ENCODE measurements at regions not wholly inside any gene's neighbourhood (a gene's known extent, or its start where the extent isn't known, plus 50 kb on each side); places are given as distances from the start of the nearest gene placed in this dataset.
"Not testable (repeated sequence)": the region's sequence is repeated elsewhere in the genome, so short reads cannot be mapped to it uniquely, and the experiment has no call there.

DNA sequence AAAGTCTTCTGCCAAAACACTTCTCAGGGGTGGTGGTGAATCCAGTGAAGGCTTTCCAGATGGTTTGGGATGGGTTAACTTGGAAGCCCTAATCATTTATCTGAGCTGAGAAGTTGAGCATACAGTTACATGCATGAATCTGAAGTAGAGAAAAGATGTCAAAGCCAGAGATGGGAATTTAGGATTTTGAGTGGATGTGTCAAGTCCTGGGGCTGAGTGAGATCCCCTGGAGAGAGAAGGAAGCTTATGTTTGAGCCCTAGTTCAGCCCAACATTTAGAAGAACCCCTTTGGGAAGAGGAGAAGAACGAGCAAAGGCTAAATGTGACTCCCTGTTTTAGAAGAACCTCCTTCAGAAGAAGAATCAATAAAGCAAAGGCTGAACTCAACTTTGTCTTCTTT is 129.1 kb upstream of the TPTE start:
- H3K27ac ChIP-seq; DNase-seq; H3K36me3 ChIP-seq (ENCODE audit: low read depth, missing control alignments); H3K4me1 ChIP-seq; H3K9me3 ChIP-seq; intact Hi-C loops (cut with DNase I; ENCODE audit: low total_unique reads); H3K27me3 ChIP-seq; H3K4me3 ChIP-seq: not testable (repeated sequence)
- 15% methylated on average over 1 of the region's 1 CpG; no CpG with 5 or more reads in 1 of the 2 donors for WGBS, 2 donors

DNA sequence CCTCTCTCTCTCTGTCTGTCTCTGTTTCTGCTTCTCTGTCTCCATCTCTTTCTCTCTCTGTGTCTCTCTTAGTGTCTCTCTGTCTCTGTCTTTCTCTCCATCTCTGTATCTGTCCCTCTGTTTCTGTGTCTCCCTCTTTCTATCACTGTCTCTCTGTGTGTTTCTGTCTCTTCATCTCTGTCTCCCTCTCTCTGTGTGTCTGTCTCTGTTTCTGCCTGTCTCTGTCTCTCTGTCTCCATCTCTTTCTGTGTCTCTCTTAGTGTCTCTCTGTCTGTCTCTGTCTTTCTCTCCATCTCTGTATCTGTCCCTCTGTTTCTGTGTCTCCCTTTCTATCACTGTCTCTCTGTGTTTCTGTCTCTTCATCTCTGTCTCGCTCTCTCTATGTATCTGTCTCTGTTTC is 125.4 kb upstream of the TPTE start:
- DNase-seq; H3K9me3 ChIP-seq; intact Hi-C loops (cut with DNase I; ENCODE audit: low total_unique reads); H3K27me3 ChIP-seq; H3K4me1 ChIP-seq; H3K4me3 ChIP-seq; H3K27ac ChIP-seq; H3K36me3 ChIP-seq (ENCODE audit: low read depth, missing control alignments): not testable (repeated sequence)
- 59 to 64% methylated on average over 1 of the region's 1 CpG for WGBS, 2 donors

DNA sequence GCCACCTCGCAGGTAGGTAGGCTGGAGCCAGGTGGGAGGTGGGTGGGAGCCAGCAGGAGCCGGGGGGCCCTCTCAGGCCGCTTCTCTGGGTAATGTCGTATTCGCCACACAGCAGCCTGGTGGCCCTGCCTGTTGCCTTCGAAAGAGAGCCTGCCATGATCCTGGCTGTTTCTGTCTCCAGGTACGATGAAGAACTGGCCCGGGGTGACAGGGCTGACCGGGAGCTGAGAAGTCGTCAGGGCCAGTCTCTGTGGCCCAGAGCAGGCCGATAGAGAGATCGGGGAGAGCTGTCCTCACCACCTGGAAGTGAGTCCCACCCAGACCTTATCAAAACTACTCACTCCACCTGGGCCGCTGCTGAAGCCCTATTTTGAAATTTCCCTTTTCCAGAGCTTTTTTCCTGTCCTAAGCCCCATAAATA is 123.9 kb upstream of the TPTE start:
- H3K4me1 ChIP-seq; intact Hi-C loops (cut with DNase I; ENCODE audit: low total_unique reads); H3K36me3 ChIP-seq (ENCODE audit: low read depth, missing control alignments); H3K4me3 ChIP-seq; H3K9me3 ChIP-seq; H3K27me3 ChIP-seq; H3K27ac ChIP-seq; DNase-seq: not testable (repeated sequence)
- WGBS, 2 donors, result 73 to 75% methylated on average over 13 of the region's 13 CpGs

DNA sequence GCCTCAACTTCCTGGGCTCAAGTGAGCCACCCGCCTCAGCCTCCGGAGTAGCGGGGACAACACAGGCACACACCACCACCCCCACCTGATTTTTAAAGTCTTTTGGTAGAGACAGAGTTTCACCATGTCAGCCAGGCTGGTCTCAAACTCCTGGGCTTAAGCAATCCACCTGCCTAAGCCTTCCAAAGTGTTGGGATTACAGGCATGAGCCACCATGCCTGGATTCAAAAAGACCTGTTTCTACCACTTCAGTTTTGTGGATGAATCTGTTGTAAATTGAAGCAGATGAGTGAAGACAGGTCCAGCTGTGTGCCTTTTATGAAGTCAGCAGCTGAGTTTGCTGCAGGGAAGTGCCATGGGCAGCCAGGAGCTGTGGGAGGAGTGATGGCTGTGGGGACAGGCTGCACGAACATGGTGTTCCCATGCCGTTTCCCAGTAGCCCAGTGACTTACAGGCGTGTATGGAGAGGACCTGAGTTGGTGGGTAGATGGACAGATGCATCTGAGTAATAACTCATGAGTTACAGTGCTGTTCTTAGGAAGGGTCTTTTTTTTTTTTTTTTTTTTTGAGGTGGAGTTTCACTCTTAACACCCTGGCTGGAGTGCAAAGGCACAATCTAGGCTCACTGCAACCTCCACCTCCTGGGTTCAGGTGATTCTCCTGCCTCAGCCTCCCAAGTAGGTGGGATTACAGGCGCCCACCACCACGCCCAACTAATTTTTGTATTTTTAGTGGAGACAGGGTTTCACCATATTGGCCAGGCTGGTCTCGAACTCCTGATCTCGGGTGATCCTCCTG is 122.5 kb upstream of the TPTE start:
- H3K27ac ChIP-seq; H3K4me3 ChIP-seq; H3K27me3 ChIP-seq; H3K36me3 ChIP-seq (ENCODE audit: low read depth, missing control alignments); H3K9me3 ChIP-seq; DNase-seq; intact Hi-C loops (cut with DNase I; ENCODE audit: low total_unique reads); H3K4me1 ChIP-seq: not testable (repeated sequence)
- WGBS, 2 donors, result 73 to 84% methylated on average over 2 to 6 of the region's 10 CpGs

DNA sequence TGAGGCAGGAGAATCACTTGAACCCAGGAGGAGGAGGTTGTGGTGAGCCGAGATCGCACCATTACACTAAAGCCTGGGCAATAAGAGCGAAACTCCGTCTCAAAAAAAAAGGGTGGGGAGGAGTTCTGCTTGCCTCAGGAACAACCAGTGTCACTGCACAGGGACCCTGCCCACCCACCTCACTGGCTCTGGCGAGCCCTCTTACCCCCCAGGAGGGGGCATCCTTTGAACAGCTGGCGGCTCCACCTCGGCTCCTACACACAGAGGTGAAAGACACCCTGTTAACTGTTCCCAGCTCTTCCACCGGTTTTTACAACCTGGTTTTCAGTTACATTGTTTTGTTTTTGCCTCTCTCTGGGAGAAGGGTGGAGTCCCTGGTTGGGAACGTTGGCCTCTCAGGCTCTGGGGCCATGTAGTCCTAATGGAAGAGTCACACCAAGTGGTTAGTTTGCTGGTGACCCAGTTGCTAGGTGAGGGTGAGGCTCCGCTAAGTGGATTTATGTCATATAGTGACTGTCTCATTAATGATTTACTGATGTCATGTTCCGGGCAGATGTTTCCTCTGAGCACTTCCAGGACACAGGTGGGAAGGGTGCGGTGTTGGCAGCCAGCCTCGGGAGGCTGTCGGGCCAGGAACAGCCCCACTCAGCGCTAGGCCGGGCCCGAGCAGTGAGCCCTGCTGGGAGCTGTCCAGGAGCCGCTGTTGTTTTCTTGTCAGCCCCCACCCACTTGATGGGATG is 120.6 kb upstream of the TPTE start:
- H3K4me1 ChIP-seq; H3K27ac ChIP-seq; H3K9me3 ChIP-seq; H3K36me3 ChIP-seq (ENCODE audit: low read depth, missing control alignments); DNase-seq; intact Hi-C loops (cut with DNase I; ENCODE audit: low total_unique reads); H3K4me3 ChIP-seq; H3K27me3 ChIP-seq: not testable (repeated sequence)
- WGBS, 2 donors, result 72 to 79% methylated on average over 17 to 18 of the region's 18 CpGs

DNA sequence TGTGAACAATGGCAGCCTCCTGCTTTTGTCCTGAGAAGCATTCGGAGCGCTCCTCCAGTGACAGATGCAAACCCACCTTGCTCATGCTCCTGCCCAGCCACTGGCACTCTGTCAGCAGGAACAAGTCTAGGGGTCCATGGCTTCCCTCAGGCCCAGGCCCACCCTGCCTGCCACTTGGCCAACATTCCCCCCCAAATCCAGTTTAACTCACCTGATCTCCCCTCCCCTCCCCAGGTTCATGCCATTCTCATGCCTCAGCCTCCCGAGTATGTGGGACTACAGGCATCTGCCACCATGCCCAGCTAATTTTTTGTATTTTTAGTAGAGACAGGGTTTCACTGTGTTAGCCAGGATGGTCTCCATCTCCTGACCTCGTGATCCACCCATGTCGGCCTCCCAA is 118.9 kb upstream of the TPTE start:
- H3K27ac ChIP-seq; H3K4me3 ChIP-seq; DNase-seq; H3K27me3 ChIP-seq; H3K4me1 ChIP-seq; H3K9me3 ChIP-seq; H3K36me3 ChIP-seq (ENCODE audit: low read depth, missing control alignments); intact Hi-C loops (cut with DNase I; ENCODE audit: low total_unique reads): not testable (repeated sequence)
- WGBS, 2 donors, result 77 to 79% methylated on average over 5 of the region's 5 CpGs

DNA sequence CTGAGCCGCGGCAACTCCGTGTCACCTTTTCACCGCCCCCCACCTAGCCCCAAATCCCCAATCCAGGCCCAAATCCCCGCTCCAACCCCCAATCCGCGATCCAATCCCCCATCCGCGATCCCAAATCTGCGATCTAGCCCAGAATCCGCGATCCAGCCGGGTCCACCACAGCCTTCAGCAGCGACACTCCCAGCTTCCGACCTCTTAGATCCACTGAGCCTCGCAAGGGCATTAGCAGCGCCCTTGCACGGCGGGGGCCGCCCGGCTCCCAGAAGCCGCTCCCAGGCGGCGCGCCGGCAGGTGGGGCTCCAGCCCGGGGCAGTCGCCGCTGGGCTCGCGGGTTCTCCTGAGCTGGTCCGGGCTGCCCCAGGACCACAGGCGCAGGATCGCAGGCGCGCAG is 116.1 kb upstream of the TPTE start:
- H3K36me3 ChIP-seq (ENCODE audit: low read depth, missing control alignments); H3K27ac ChIP-seq; H3K9me3 ChIP-seq; H3K4me1 ChIP-seq; DNase-seq; H3K4me3 ChIP-seq; intact Hi-C loops (cut with DNase I; ENCODE audit: low total_unique reads); H3K27me3 ChIP-seq: not testable (repeated sequence)
- 53 to 56% methylated on average over 36 of the region's 36 CpGs for WGBS, 2 donors

DNA sequence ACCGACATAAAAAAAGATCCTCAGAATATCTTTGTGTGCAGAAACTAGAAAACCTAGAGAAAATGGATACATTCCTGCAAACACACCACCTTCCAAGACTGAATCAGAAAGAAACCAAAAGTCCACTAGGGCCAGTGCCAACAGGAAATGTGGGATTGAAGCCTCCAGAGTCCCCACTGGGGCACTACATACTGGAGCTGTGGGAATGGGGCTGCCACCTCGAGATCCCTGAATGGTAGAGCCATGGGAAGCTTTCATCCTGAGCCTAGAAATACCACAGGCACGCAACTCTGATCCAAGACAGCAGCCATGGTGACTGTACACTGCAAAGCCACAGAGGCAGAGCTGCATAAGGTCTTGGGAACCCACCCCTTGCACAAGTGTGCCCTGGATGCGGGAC is 111.6 kb upstream of the TPTE start:
- H3K4me1 ChIP-seq; H3K4me3 ChIP-seq; intact Hi-C loops (cut with DNase I; ENCODE audit: low total_unique reads); H3K27ac ChIP-seq; H3K9me3 ChIP-seq; H3K27me3 ChIP-seq; H3K36me3 ChIP-seq (ENCODE audit: low read depth, missing control alignments); DNase-seq: not testable (repeated sequence)
- 48 to 56% methylated on average over 3 of the region's 4 CpGs for WGBS, 2 donors

DNA sequence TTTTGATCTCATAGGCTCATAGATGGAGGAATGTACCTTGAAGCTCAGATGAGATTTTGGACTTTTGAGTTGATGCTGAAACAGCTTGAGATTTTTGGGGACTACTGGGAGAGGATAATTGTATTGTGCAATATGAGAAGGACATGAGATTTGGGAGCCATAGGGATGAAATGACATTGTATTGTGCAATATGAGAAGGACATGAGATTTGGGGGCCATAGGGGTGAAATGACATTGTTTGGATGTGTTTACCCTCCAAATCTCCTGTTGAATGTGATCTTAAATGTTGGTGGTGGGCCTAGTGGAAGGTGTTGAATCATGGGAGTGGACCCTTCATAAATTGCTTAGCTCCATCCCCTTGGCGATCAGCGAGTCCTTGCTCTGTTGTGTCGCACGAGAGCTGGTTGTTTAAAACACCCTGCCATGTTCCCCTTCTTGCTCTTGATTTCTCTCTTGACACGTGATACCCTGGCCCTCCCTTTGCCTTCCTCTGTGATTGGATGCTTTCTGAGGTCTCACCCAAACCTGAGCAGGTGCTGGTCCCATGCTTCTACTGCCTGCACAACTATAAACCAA is 110.9 kb upstream of the TPTE start:
- H3K4me1 ChIP-seq; H3K27ac ChIP-seq; H3K27me3 ChIP-seq; H3K9me3 ChIP-seq; H3K36me3 ChIP-seq (ENCODE audit: low read depth, missing control alignments); DNase-seq; H3K4me3 ChIP-seq; intact Hi-C loops (cut with DNase I; ENCODE audit: low total_unique reads): not testable (repeated sequence)
- WGBS, 2 donors, result 59 to 68% methylated on average over 5 of the region's 5 CpGs

DNA sequence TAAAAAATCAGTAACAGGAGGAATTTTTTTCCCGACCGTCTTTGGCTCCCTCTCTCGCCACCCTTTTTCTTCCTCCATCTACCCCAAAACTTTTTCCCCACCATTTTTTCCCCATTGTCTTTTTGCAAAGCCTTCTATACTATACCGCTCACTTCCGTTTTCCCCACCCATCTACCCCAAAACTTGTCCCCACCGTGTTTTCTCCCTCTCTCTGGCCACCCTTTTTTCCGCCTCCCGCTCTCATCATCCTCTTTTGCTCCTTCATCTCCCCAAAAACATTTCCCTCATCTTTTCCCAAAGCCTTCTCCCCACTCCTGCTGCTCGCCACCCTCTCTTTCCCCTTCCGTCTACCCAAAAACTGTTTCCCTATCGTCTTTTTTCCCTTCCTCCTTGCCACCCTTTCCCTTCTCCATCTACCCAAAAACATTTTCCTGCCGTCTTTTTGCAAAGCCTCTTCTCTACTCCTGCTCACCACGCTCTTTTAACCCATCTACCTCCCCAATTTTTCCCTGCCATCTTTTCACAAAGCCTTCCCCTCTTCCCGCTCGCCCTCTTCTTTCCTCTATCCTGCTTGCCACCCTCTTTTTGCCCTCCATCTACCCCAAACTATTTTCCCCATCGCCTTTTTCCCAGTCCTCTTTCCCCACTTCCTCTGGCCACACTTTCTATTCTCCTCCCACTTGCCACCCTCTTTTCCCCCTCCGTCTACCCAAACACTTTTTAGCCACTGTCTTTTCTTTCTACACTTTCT is 109.4 kb upstream of the TPTE start:
- H3K27me3 ChIP-seq; H3K9me3 ChIP-seq; H3K27ac ChIP-seq; H3K4me1 ChIP-seq; intact Hi-C loops (cut with DNase I; ENCODE audit: low total_unique reads); H3K4me3 ChIP-seq; DNase-seq; H3K36me3 ChIP-seq (ENCODE audit: low read depth, missing control alignments): not testable (repeated sequence)
- 55 to 57% methylated on average over 17 of the region's 17 CpGs for WGBS, 2 donors

DNA sequence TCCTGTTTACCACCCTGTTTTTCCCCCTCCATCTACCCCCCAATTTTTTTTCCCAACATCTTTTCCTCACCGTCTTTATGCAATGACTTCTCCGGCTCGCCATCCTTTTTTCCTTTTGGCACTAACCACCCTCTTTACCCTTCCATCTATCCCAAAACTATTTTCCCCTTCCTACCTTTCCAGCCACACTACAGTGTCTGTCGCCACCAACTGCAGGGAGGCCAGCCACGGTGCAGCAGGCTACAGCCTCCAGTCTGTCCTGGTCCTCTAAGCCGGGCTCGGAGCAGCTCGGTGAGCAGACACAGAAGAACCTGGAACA is 108.5 kb upstream of the TPTE start:
- intact Hi-C loops (cut with DNase I; ENCODE audit: low total_unique reads); DNase-seq; H3K27me3 ChIP-seq; H3K4me1 ChIP-seq; H3K9me3 ChIP-seq; H3K27ac ChIP-seq; H3K36me3 ChIP-seq (ENCODE audit: low read depth, missing control alignments): not testable (repeated sequence)
- peak overlapping the region in 1 of 2 donors; percentile 9 for H3K4me3 ChIP-seq
- WGBS, 2 donors, result 62 to 65% methylated on average over 8 of the region's 8 CpGs

All from testis (tissue), 2 donors.